B cell (primary cell): ENCODE measurements at regions not wholly inside any gene's neighbourhood (a gene's known extent, or its start where the extent isn't known, plus 50 kb on each side); places are given as distances from the start of the nearest gene placed in this dataset.

Source experiments
- ATAC-seq: fragments of 200-7000 bp; cut with Tn5 transposase; one replicate; pipeline ENCODE4 v1.10.0; 2021; ENCODE audit warnings: low read depth, mild to moderate bottlenecking, moderate number of reproducible peaks, moderate library complexity
- CTCF ChIA-PET: fragments of 350-600 bp; sonication (Branson Sonifier 250); formaldehyde crosslinking; loops from one replicate; lab custom pipeline; 2021; ENCODE audit warnings: antibody characterized with exemption, inconsistent platforms; lab: Charles Lee
- POLR2A ChIA-PET: fragments of 350-600 bp; sonication (Branson Sonifier 250); formaldehyde crosslinking; loops from one replicate; lab custom pipeline; 2021; ENCODE audit warnings: antibody characterized with exemption; lab: Charles Lee
- DNase-seq: peaks from one replicate; pipeline ENCODE4 v3.0.0; 2013
- H2AFZ ChIP-seq: 2 replicates; pipeline ENCODE4 v1.6.1; 2012; ENCODE audit warnings: mild to moderate bottlenecking, low read depth, low read length; ENCODE audit not compliant: insufficient read depth, poor library complexity, severe bottlenecking
- H3K27ac ChIP-seq, 2 donors: 1 replicate in 1 of 2; 2 replicates in 1 of 2; pipeline ENCODE4 v1.5.1; 2012 to 2013; ENCODE audit warnings: low read length in 2 of 2, mild to moderate bottlenecking in 2 of 2, moderate library complexity in 1 of 2
- H3K27me3 ChIP-seq, 4 experiments: fragments of 200-600 bp in 1 of 4; sonication (generic) in 1 of 4; replicated peaks in 1 of 4; 1 replicate in 2 of 4; 2 replicates in 2 of 4; pipeline versions ENCODE4 v1.6.1 to v1.7.0; 2013 to 2016; ENCODE audit warnings: low read length in 3 of 4, mild to moderate bottlenecking in 2 of 4, mixed read lengths in 1 of 4, moderate library complexity in 1 of 4; ENCODE audit not compliant: insufficient read depth in 4 of 4, control insufficient read depth in 3 of 4; ENCODE audit errors: control extremely low read depth in 1 of 4
- H3K36me3 ChIP-seq, 2 experiments: replicated peaks in 1 of 2; 1 replicate in 1 of 2; 2 replicates in 1 of 2; pipeline versions ENCODE4 v1.6.1 to v1.7.1; 2013; ENCODE audit warnings: low read length in 1 of 2; ENCODE audit not compliant: insufficient read depth in 2 of 2, control insufficient read depth in 1 of 2; ENCODE audit errors: control extremely low read depth in 1 of 2, extremely low read depth in 1 of 2
- H3K4me1 ChIP-seq, 2 donors: fragments of 200-600 bp in 1 of 2; sonication (generic) in 1 of 2; 1 replicate in 1 of 2; 2 replicates in 1 of 2; pipeline versions ENCODE4 v1.5.1 to v1.6.1; 2013 to 2017; ENCODE audit warnings: low read length in 2 of 2; ENCODE audit not compliant: control insufficient read depth in 2 of 2, insufficient read depth in 2 of 2
- H3K4me2 ChIP-seq: replicated peaks from 2 replicates; pipeline ENCODE3; 2012; ENCODE audit warnings: mild to moderate bottlenecking, low read depth, low read length; ENCODE audit not compliant: poor library complexity, severe bottlenecking
- H3K4me3 ChIP-seq, 5 experiments: fragments of 200-600 bp in 1 of 5; sonication (generic) in 1 of 5; 1 replicate in 3 of 5; 2 replicates in 2 of 5; pipeline versions ENCODE4 v1.5.1 to v1.7.0; 2011 to 2016; ENCODE audit warnings: low read length in 4 of 5, mild to moderate bottlenecking in 4 of 5, low read depth in 2 of 5, control low read depth in 1 of 5, moderate library complexity in 1 of 5; ENCODE audit not compliant: insufficient read depth in 1 of 5; ENCODE audit errors: control extremely low read depth in 1 of 5, extremely low read depth in 1 of 5
- H3K79me2 ChIP-seq: fragments of 200-600 bp; sonication (generic); one replicate; pipeline ENCODE4 v1.6.0; 2016; ENCODE audit warnings: low read length; ENCODE audit not compliant: control insufficient read depth, insufficient read depth
- H3K9ac ChIP-seq: fragments of 200-600 bp; sonication (generic); 2 replicates; pipeline ENCODE4 v1.6.1; 2017; ENCODE audit warnings: mild to moderate bottlenecking, low read length, moderate library complexity
- H3K9me3 ChIP-seq, 3 donors: one replicate each; pipeline versions ENCODE4 v1.6.1 to v1.7.1; 2013; ENCODE audit warnings: low read length in 2 of 3; ENCODE audit not compliant: control insufficient read depth in 2 of 3, insufficient read depth in 1 of 3; ENCODE audit errors: control extremely low read depth in 1 of 3
- H4K20me1 ChIP-seq: 2 replicates; pipeline ENCODE4 v1.6.0; 2012; ENCODE audit warnings: mild to moderate bottlenecking, low read length; ENCODE audit not compliant: insufficient read depth, control insufficient read depth, poor library complexity, severe bottlenecking
- H3K27ac Mint-ChIP-seq: one replicate; pipeline ENCODE4 v1.8.0; 2021; ENCODE audit warnings: mixed read lengths
- H3K27me3 Mint-ChIP-seq: one replicate; pipeline ENCODE4 v1.8.0; 2021; ENCODE audit warnings: mixed read lengths
- H3K4me1 Mint-ChIP-seq: one replicate; pipeline ENCODE4 v1.8.0; 2021; ENCODE audit warnings: mixed read lengths
- H3K4me3 Mint-ChIP-seq: one replicate; pipeline ENCODE4 v1.8.0; 2021; ENCODE audit warnings: mixed read lengths
- H3K9me3 Mint-ChIP-seq: one replicate; pipeline ENCODE4 v1.8.0; 2022; ENCODE audit warnings: mixed read lengths; ENCODE audit not compliant: insufficient read depth
- CTCF ChIP-seq: fragments of 200-600 bp; IDR thresholded peaks from one replicate; pipeline ENCODE4 v1.8.0; 2022; ENCODE audit warnings: antibody characterized with exemption, mild to moderate bottlenecking
- EZH2 ChIP-seq: IDR thresholded peaks from 2 replicates; pipeline ENCODE4 v1.6.1; 2012; ENCODE audit warnings: borderline replicate concordance, low read depth, mild to moderate bottlenecking, moderate library complexity, low read length; ENCODE audit not compliant: insufficient read depth, poor library complexity, severe bottlenecking
- WGBS: methylation state at CpG from one replicate; pipeline ENCODE4 v1.1.5; 2013; ENCODE audit warnings: missing lambda C conversion rate; ENCODE audit not compliant: insufficient coverage; 5-methylcytosine and 5-hydroxymethylcytosine counted together
- intact Hi-C: fragments of 100-400 bp; cut with micrococcal nuclease; formaldehyde crosslinking; loops from one replicate; pipeline ENCODE4 v1.10.0; 2022

- Histone ChIP-seq H3K4me3 (no peak overlapping the region), H3K4me2 (no peak overlapping the region), H2AFZ (no peak overlapping the region), H3K4me1 (no peaks in the 10 kb centered on the region), H3K79me2 (no peaks in the 10 kb centered on the region), H4K20me1 (no peaks in the 10 kb centered on the region), H3K36me3 (no peaks in the 10 kb centered on the region), H3K27me3 (no peaks in the 10 kb centered on the region), H3K9me3 (no peaks in the 10 kb centered on the region), H3K27ac (no peak overlapping the region), H3K9ac (no peak overlapping the region)
- WGBS, result 96% methylated on average over 5 of the region's 7 CpGs
- ChIA-PET CTCF (no interaction called here), POLR2A (no interaction called here)
- DNase-seq (no peak), ATAC-seq (no peak)
- Mint-ChIP-seq H3K27ac (no peak overlapping the region), H3K27me3 (peaks cover 10% of the 10 kb centered on the region), H3K4me1 (no peaks in the 10 kb centered on the region), H3K4me3 (no peak overlapping the region), H3K9me3 (no peaks in the 10 kb centered on the region)
- no peak for TF ChIP-seq CTCF
- no peak for TF ChIP-seq EZH2
- intact Hi-C loops, result no loop called here
Measured at GRCh38 chr15:91787198-91787597, 66.3 kb upstream of the SLCO3A1 start.

- Histone ChIP-seq H3K4me1 (no peaks in the 10 kb centered on the region), H2AFZ (no peak overlapping the region), H4K20me1 (no peaks in the 10 kb centered on the region), H3K4me3 (no peak overlapping the region), H3K4me2 (no peak overlapping the region), H3K27ac (no peak overlapping the region), H3K9ac (no peak overlapping the region), H3K27me3 (no peaks in the 10 kb centered on the region), H3K9me3 (no peaks in the 10 kb centered on the region), H3K79me2 (no peaks in the 10 kb centered on the region), H3K36me3 (no peaks in the 10 kb centered on the region)
- Mint-ChIP-seq H3K4me1 (no peaks in the 10 kb centered on the region), H3K27ac (no peak overlapping the region), H3K4me3 (no peak overlapping the region), H3K9me3 (no peaks in the 10 kb centered on the region), H3K27me3 (peaks cover 12% of the 10 kb centered on the region)
- 76% methylated on average over 5 of the region's 5 CpGs for WGBS
- ATAC-seq (no peak), DNase-seq (no peak)
- intact Hi-C loops, result no loop called here
- ChIA-PET CTCF (no interaction called here), POLR2A (no interaction called here)
- no peak for TF ChIP-seq CTCF
- no peak for TF ChIP-seq EZH2
Measured at GRCh38 chr15:91789136-91789535, 64.4 kb upstream of the SLCO3A1 start.
